ENCODE measurements at regions not wholly inside any gene's neighbourhood (a gene's known extent, or its start where the extent isn't known, plus 50 kb on each side); places are given as distances from the start of the nearest gene placed in this dataset.

- DNase-seq (ENCODE audit: low read depth) = no peak
These were observed 326.4 kb downstream of the MEI4 start for GRCh38 chr6:77979204-77979603.

GRCh38 chr6:77986380-77987034 is 333.7 kb downstream of the MEI4 start:
- DNase-seq (ENCODE audit: low read depth) = no peak

- DNase-seq (ENCODE audit: low read depth) = no peak
These were observed 334.2 kb downstream of the MEI4 start for GRCh38 chr6:77987035-77987384.

- no peak for DNase-seq (ENCODE audit: low read depth)
These were observed 357.3 kb downstream of the MEI4 start for GRCh38 chr6:78010130-78010529.

- DNase-seq (ENCODE audit: low read depth) = no peak
These were observed 367.7 kb downstream of the MEI4 start for GRCh38 chr6:78020586-78020985.

GRCh38 chr6:78025502-78025901 is 372.7 kb downstream of the MEI4 start:
- no peak for DNase-seq (ENCODE audit: low read depth)

GRCh38 chr6:78031228-78031627 is 378.4 kb downstream of the MEI4 start:
- DNase-seq (ENCODE audit: low read depth) = no peak

- DNase-seq (ENCODE audit: low read depth) = no peak
These were observed 406.3 kb downstream of the MEI4 start for GRCh38 chr6:78059171-78059570.

- no peak for DNase-seq (ENCODE audit: low read depth)
These were observed 410.2 kb downstream of the MEI4 start for GRCh38 chr6:78062993-78063392.

- no peak for DNase-seq (ENCODE audit: low read depth)
These were observed 423.5 kb downstream of the MEI4 start for GRCh38 chr6:78076371-78076770.

GRCh38 chr6:78089531-78089930 is 436.7 kb downstream of the MEI4 start:
- no peak for DNase-seq (ENCODE audit: low read depth)

GRCh38 chr6:78093906-78094305 is 441.1 kb downstream of the MEI4 start:
- no peak for DNase-seq (ENCODE audit: low read depth)

- DNase-seq (ENCODE audit: low read depth) = no peak
These were observed 448.5 kb downstream of the MEI4 start for GRCh38 chr6:78101387-78101786.

- DNase-seq (ENCODE audit: low read depth) = no peak
These were observed 457.8 kb downstream of the MEI4 start for GRCh38 chr6:78110641-78111040.

- DNase-seq (ENCODE audit: low read depth) = no peak
These were observed 465.1 kb downstream of the MEI4 start for GRCh38 chr6:78117966-78118365.

- no peak for DNase-seq (ENCODE audit: low read depth)
These were observed 478.7 kb downstream of the MEI4 start for GRCh38 chr6:78131521-78131920.

- no peak for DNase-seq (ENCODE audit: low read depth)
These were observed 480.0 kb downstream of the MEI4 start for GRCh38 chr6:78132671-78133410.

- no peak for DNase-seq (ENCODE audit: low read depth)
These were observed 497.6 kb downstream of the MEI4 start for GRCh38 chr6:78150425-78150824.

GRCh38 chr6:78153976-78154375 is 501.1 kb downstream of the MEI4 start:
- DNase-seq (ENCODE audit: low read depth) = no peak

GRCh38 chr6:78157606-78158005 is 504.8 kb downstream of the MEI4 start:
- no peak for DNase-seq (ENCODE audit: low read depth)

GRCh38 chr6:78188891-78189290 is 536.1 kb downstream of the MEI4 start:
- DNase-seq (ENCODE audit: low read depth) = no peak

- no peak for DNase-seq (ENCODE audit: low read depth)
These were observed 539.2 kb downstream of the MEI4 start for GRCh38 chr6:78192057-78192456.

GRCh38 chr6:78199044-78199443 is 546.2 kb downstream of the MEI4 start:
- DNase-seq (ENCODE audit: low read depth) = peak; percentile 24

GRCh38 chr6:78222226-78222625 is 569.4 kb downstream of the MEI4 start:
- DNase-seq (ENCODE audit: low read depth) = no peak

Data from M059J (cell line).